ENCODE measurements at regions not wholly inside any gene's neighbourhood (a gene's known extent, or its start where the extent isn't known, plus 50 kb on each side); places are given as distances from the start of the nearest gene placed in this dataset.

DNA sequence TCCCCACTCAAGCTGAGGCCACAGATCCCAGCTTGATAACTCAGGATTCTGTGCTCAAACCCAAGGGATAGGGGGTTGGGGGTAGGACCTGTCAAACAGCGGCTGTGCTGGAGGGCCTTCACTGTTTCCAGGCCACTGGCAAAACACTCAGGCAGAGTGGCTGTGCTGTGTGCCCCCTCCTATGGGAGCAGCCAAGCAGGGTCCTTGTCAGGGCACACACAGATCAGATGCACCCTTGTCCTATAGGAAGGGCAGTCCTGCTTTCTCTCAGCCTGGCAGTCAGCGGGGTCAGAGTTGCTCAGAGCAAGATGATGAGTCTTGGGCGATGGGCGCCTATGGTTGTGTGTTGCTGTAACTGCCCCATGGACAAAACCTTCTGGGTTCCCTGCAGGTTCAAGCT is 554.8 kb downstream of the TBC1D32 start (continued):
- TF ChIP-seq ZNF76 (CRISPR knock-in tag; IDR thresholded peaks at IDR 0.05; ENCODE audit: borderline replicate concordance) (no peak), CAMTA2 (CRISPR knock-in tag; conservative IDR thresholded peaks at IDR 0.05) (no peak), CCAR2 (IDR thresholded peaks at IDR 0.05; ENCODE audit: low read depth, low read length) (no peak), ZFX (CRISPR knock-in tag; IDR thresholded peaks at IDR 0.05) (no peak)

DNA sequence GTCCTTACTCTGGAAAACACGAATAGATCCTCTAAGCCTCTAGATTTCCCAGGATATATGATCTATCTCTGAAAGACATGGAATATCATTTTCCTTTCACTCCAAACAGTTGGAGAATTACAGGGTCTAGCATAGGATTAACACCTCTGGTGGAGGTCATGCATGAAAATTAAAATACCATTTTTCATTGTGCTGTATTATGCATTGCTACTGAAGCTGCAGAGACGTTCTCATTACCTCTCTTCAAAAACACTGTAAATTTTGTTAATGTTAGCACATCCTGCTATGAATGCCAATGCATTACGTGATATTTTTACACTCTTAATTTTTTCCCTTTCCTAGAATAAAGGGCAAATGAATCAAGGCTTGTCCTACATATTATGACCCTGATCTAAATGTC is 558.6 kb downstream of the TBC1D32 start:
- WGBS (ENCODE audit: insufficient coverage, low coverage, missing lambda C conversion rate), result 0% methylated on average over 3 of the region's 3 CpGs
- Histone ChIP-seq H3K79me2 (ENCODE audit: control insufficient read depth, insufficient read depth, low read length) (no peaks in the 10 kb centered on the region), H4K20me1 (replicated peaks; ENCODE audit: control insufficient read depth, insufficient read depth, low read length) (no peaks in the 10 kb centered on the region), H3K9me3 (replicated peaks; ENCODE audit: control insufficient read depth, insufficient read depth, low read depth, low read length) (no peaks in the 10 kb centered on the region), H3K27me3 (ENCODE audit: control insufficient read depth in 2 of 2, insufficient read depth in 2 of 2, low read length in 2 of 2) (no peaks in the 10 kb centered on the region), H3K27ac (ENCODE audit: extremely low read depth, low read depth, low read length) (no peak overlapping the region), H3K4me2 (ENCODE audit: insufficient read depth, low read length) (no peak overlapping the region), H3K36me3 (ENCODE audit: control insufficient read depth, insufficient read depth, low read length) (no peaks in the 10 kb centered on the region), H2AFZ (ENCODE audit: low read depth, low read length) (no peak overlapping the region), H3K4me1 (replicated peaks in 1 of 2; ENCODE audit: control insufficient read depth in 2 of 2, insufficient read depth in 2 of 2, low read length in 2 of 2) (no peaks in the 10 kb centered on the region), H3K9ac (ENCODE audit: insufficient read depth in 1 of 2, low read depth in 2 of 2, low read length in 2 of 2) (no peak overlapping the region), H3K9me1 (ENCODE audit: control insufficient read depth, insufficient read depth, low read length) (no peaks in the 10 kb centered on the region), H3K4me3 (no peak overlapping the region)
- ATAC-seq (no peak), DNase-seq (ENCODE audit: extremely low read depth in 1 of 4, low spot score in 3 of 4) (no peak), FAIRE-seq (no peak)
- in situ Hi-C loops (cut with MboI), result no loop called here
- ChIA-PET POLR2A (no interaction called here), CTCF (ENCODE audit: low intra/inter-chr PET ratio) (no interaction called here)
- intact Hi-C loops (cut with micrococcal nuclease), result no loop called here
- BruUV-seq (replicated peaks), result no TSS peak
- TF ChIP-seq, protein P1, sequence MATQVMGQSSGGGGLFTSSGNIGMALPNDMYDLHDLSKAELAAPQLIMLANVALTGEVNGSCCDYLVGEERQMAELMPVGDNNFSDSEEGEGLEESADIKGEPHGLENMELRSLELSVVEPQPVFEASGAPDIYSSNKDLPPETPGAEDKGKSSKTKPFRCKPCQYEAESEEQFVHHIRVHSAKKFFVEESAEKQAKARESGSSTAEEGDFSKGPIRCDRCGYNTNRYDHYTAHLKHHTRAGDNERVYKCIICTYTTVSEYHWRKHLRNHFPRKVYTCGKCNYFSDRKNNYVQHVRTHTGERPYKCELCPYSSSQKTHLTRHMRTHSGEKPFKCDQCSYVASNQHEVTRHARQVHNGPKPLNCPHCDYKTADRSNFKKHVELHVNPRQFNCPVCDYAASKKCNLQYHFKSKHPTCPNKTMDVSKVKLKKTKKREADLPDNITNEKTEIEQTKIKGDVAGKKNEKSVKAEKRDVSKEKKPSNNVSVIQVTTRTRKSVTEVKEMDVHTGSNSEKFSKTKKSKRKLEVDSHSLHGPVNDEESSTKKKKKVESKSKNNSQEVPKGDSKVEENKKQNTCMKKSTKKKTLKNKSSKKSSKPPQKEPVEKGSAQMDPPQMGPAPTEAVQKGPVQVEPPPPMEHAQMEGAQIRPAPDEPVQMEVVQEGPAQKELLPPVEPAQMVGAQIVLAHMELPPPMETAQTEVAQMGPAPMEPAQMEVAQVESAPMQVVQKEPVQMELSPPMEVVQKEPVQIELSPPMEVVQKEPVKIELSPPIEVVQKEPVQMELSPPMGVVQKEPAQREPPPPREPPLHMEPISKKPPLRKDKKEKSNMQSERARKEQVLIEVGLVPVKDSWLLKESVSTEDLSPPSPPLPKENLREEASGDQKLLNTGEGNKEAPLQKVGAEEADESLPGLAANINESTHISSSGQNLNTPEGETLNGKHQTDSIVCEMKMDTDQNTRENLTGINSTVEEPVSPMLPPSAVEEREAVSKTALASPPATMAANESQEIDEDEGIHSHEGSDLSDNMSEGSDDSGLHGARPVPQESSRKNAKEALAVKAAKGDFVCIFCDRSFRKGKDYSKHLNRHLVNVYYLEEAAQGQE (IDR thresholded peaks at IDR 0.05; ENCODE audit: borderline replicate concordance), result no peak
- TF ChIP-seq, protein P1 (CRISPR knock-in tag; IDR thresholded peaks at IDR 0.05; ENCODE audit: low read depth), result no peak
- TF ChIP-seq SAFB (IDR thresholded peaks at IDR 0.05; ENCODE audit: borderline replicate concordance, low read depth, low read length), result no peak
- no peak for TF ChIP-seq PHB2 (IDR thresholded peaks at IDR 0.05; ENCODE audit: low read depth)
- TF ChIP-seq TCF7 (IDR thresholded peaks at IDR 0.05; ENCODE audit: borderline replicate concordance), result no peak
- TF ChIP-seq ZBTB17 (CRISPR knock-in tag; IDR thresholded peaks at IDR 0.05), result no peak
